ENCODE measurements at regions not wholly inside any gene's neighbourhood (a gene's known extent, or its start where the extent isn't known, plus 50 kb on each side); places are given as distances from the start of the nearest gene placed in this dataset.

- TF ChIP-seq CTCF (IDR thresholded peaks at IDR 0.05): no peak
- TF ChIP-seq RAD21 (conservative IDR thresholded peaks at IDR 0.05 in 1 of 2, IDR thresholded peaks at IDR 0.05 in 1 of 2): no peak
- no peak for TF ChIP-seq RCOR1 (IDR thresholded peaks at IDR 0.05; ENCODE audit: low read depth, low read length)
- TF ChIP-seq FOSL2 (IDR thresholded peaks at IDR 0.05): no peak
- no peak for TF ChIP-seq FOSL2 (CRISPR knock-in tag; IDR thresholded peaks at IDR 0.05)
- TF ChIP-seq NR3C1 (IDR thresholded peaks at IDR 0.05): no peak
- no peak for TF ChIP-seq KDM5A (IDR thresholded peaks at IDR 0.05)
- no peak for TF ChIP-seq EP300 (IDR thresholded peaks at IDR 0.05)
- no peak for TF ChIP-seq REST (IDR thresholded peaks at IDR 0.05)
- no peak for TF ChIP-seq CEBPB (IDR thresholded peaks at IDR 0.05)
- TF ChIP-seq TP53 (CRISPR knock-in tag; IDR thresholded peaks at IDR 0.05): no peak
- TF ChIP-seq NFE2L2 (conservative IDR thresholded peaks at IDR 0.05; ENCODE audit: low read length): no peak
- TF ChIP-seq CHD2 (IDR thresholded peaks at IDR 0.05; ENCODE audit: low read length, partially characterized antibody): no peak
Observed at GRCh38 chr13:29921542-29921941, 71.1 kb upstream of the UBL3 start.

Measured in A549 (cell line).